ENCODE measurements at regions not wholly inside any gene's neighbourhood (a gene's known extent, or its start where the extent isn't known, plus 50 kb on each side); places are given as distances from the start of the nearest gene placed in this dataset.

DNA sequence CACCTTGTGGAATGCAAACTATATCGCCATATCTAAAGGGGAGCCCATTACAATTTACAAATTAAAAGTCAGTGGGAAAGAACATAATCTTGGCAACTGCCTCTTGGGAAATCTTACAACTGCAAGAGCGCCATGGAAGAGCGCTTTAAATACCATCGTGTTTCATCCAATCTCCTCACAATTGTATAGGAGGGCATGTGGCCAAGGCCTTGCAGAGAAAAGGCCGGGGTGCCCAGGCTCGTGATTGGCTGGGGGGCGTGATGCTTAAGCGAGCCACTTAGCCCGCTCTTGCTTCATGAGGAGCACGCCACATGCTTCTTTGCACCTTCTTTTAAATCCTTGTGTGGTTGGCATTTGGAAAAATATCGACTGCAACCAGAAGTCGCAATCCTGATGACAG, 69.8 kb upstream of the NFIB start:
- H3K4me3 ChIP-seq (ENCODE audit: low read length in 2 of 2): no peak overlapping the region
- H3K4me2 ChIP-seq (ENCODE audit: insufficient read depth, low read length, poor library complexity, severe bottlenecking): no peak overlapping the region
- WGBS, 2 donors (ENCODE audit: extremely low coverage in 2 of 2, insufficient read length in 2 of 2, insufficient replicate concordance in 1 of 2): no CpG with 5 or more reads among the region's 12 CpGs
- DNase-seq (ENCODE audit: low spot score): no peak
- no peaks in the 10 kb centered on the region for H3K4me1 ChIP-seq (ENCODE audit: control insufficient read depth in 2 of 2, insufficient read depth in 1 of 2, low read depth in 1 of 2, low read length in 2 of 2)
- H3K18ac ChIP-seq (ENCODE audit: low read length): no peak overlapping the region
- no peak overlapping the region for H3K27ac ChIP-seq (replicated peaks; ENCODE audit: low read length)
- no peak overlapping the region for H3K9ac ChIP-seq (ENCODE audit: low read depth, low read length, poor library complexity)
- no peak overlapping the region for H2BK5ac ChIP-seq (ENCODE audit: low read length)
- H2BK15ac ChIP-seq (ENCODE audit: low read length): no peak overlapping the region
- no peak overlapping the region for H3K4ac ChIP-seq (ENCODE audit: low read length)
- H2AK5ac ChIP-seq (ENCODE audit: low read depth, low read length): no peak overlapping the region
- H2AFZ ChIP-seq (ENCODE audit: low read length): no peak overlapping the region
- no peak overlapping the region for H4K91ac ChIP-seq (ENCODE audit: low read depth, low read length, poor library complexity)
- no peaks in the 10 kb centered on the region for H3K9me3 ChIP-seq (replicated peaks in 1 of 2; ENCODE audit: control insufficient read depth in 2 of 2, insufficient read depth in 1 of 2, low read depth in 1 of 2, low read length in 2 of 2)
- no peak overlapping the region for H2BK12ac ChIP-seq (ENCODE audit: low read length)
- H2BK120ac ChIP-seq (ENCODE audit: low read depth, low read length): no peak overlapping the region
- H4K8ac ChIP-seq (ENCODE audit: low read depth, low read length): no peak overlapping the region
- no peaks in the 10 kb centered on the region for H3K27me3 ChIP-seq (ENCODE audit: control insufficient read depth in 3 of 3, insufficient read depth in 3 of 3, low read depth in 1 of 3, low read length in 3 of 3)
- no peaks in the 10 kb centered on the region for H3K36me3 ChIP-seq (replicated peaks in 1 of 2; ENCODE audit: control insufficient read depth in 2 of 2, insufficient read depth in 2 of 2, low read length in 2 of 2)
- no peak overlapping the region for H3K23ac ChIP-seq (ENCODE audit: low read depth, low read length, poor library complexity)
- H3K14ac ChIP-seq (ENCODE audit: low read length): no peak overlapping the region
- no peaks in the 10 kb centered on the region for H3K79me1 ChIP-seq (ENCODE audit: low read depth, low read length)

DNA sequence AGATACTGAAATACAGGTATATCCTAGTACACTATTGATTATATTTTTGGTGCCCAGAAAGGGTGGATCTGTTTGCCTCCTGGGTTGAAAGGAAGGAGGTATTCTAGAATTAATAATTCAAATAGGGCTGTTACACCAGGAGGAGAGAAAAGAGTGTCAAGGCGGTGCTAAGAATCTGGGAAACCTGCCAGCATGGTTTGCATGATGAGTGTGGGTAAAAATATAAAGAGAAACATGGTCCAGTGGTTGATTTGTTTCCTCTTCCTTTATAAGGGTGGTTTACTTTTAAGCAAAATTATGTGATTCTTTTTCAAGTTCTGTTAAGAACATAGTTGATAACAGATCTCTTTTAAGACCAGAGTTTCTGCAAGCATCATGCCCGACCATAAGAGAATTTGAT, 69.4 kb upstream of the NFIB start:
- H3K27ac ChIP-seq (replicated peaks; ENCODE audit: low read length): no peak overlapping the region
- no peak overlapping the region for H3K18ac ChIP-seq (ENCODE audit: low read length)
- H3K9me3 ChIP-seq (replicated peaks in 1 of 2; ENCODE audit: control insufficient read depth in 2 of 2, insufficient read depth in 1 of 2, low read depth in 1 of 2, low read length in 2 of 2): no peaks in the 10 kb centered on the region
- no peak overlapping the region for H2BK5ac ChIP-seq (ENCODE audit: low read length)
- no peak for DNase-seq (ENCODE audit: low spot score)
- H3K4ac ChIP-seq (ENCODE audit: low read length): no peak overlapping the region
- no peak overlapping the region for H4K91ac ChIP-seq (ENCODE audit: low read depth, low read length, poor library complexity)
- H2AK5ac ChIP-seq (ENCODE audit: low read depth, low read length): no peak overlapping the region
- H3K27me3 ChIP-seq (ENCODE audit: control insufficient read depth in 3 of 3, insufficient read depth in 3 of 3, low read depth in 1 of 3, low read length in 3 of 3): no peaks in the 10 kb centered on the region
- H3K14ac ChIP-seq (ENCODE audit: low read length): no peak overlapping the region
- no peak overlapping the region for H4K8ac ChIP-seq (ENCODE audit: low read depth, low read length)
- no peaks in the 10 kb centered on the region for H3K79me1 ChIP-seq (ENCODE audit: low read depth, low read length)
- H3K9ac ChIP-seq (ENCODE audit: low read depth, low read length, poor library complexity): no peak overlapping the region
- H3K4me2 ChIP-seq (ENCODE audit: insufficient read depth, low read length, poor library complexity, severe bottlenecking): no peak overlapping the region
- H3K23ac ChIP-seq (ENCODE audit: low read depth, low read length, poor library complexity): no peak overlapping the region
- H3K4me3 ChIP-seq (ENCODE audit: low read length in 2 of 2): no peak overlapping the region
- H2BK15ac ChIP-seq (ENCODE audit: low read length): no peak overlapping the region
- WGBS, 2 donors (ENCODE audit: extremely low coverage in 2 of 2, insufficient read length in 2 of 2, insufficient replicate concordance in 1 of 2): no CpG with 5 or more reads among the region's 2 CpGs
- H2BK120ac ChIP-seq (ENCODE audit: low read depth, low read length): no peak overlapping the region
- H2AFZ ChIP-seq (ENCODE audit: low read length): no peak overlapping the region
- no peaks in the 10 kb centered on the region for H3K36me3 ChIP-seq (replicated peaks in 1 of 2; ENCODE audit: control insufficient read depth in 2 of 2, insufficient read depth in 2 of 2, low read length in 2 of 2)
- H3K4me1 ChIP-seq (ENCODE audit: control insufficient read depth in 2 of 2, insufficient read depth in 1 of 2, low read depth in 1 of 2, low read length in 2 of 2): no peaks in the 10 kb centered on the region
- H2BK12ac ChIP-seq (ENCODE audit: low read length): no peak overlapping the region

DNA sequence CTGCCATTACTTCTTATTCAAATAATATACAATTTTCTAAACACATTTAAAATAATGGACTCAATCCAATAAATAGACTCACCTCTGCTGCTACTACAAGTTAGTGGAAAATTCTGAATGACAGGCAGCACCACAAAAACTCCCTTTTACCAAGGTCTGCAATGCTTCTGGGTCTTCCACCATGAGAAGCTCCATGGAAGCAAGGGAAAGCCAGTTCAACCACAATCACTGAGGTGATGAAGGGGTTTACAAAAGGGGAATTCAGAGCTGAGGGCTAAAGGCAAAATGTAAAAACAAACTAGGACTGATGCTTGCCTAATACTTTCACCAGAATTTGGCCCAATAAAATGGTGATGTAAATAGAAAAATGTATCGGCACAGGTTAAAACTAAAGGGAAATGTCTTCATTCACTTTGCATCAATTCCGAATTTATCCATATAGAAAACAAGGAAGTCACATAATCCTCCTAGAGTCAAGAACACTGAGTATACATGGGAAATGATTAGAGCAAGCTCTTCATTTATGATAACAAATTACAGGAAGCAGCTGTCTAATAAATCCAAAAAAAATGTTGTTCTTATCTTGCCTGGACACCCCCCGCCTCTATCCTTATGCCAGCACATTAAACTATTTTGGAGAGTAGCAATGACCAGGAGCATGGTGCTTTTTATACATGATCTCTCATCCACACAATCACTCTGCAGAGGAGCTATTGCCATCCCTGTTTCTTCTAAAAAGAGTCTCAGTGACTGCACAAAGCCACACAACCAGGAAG, 66.3 kb upstream of the NFIB start:
- Histone ChIP-seq H2BK120ac (ENCODE audit: low read depth, low read length) (no peak overlapping the region), H3K23ac (ENCODE audit: low read depth, low read length, poor library complexity) (no peak overlapping the region), H3K4me1 (ENCODE audit: control insufficient read depth in 2 of 2, insufficient read depth in 1 of 2, low read depth in 1 of 2, low read length in 2 of 2) (no peaks in the 10 kb centered on the region), H3K9me3 (replicated peaks in 1 of 2; ENCODE audit: control insufficient read depth in 2 of 2, insufficient read depth in 1 of 2, low read depth in 1 of 2, low read length in 2 of 2) (no peaks in the 10 kb centered on the region), H3K4me3 (ENCODE audit: low read length in 2 of 2) (no peak overlapping the region), H2BK5ac (ENCODE audit: low read length) (no peak overlapping the region), H3K4me2 (ENCODE audit: insufficient read depth, low read length, poor library complexity, severe bottlenecking) (no peak overlapping the region), H2BK12ac (ENCODE audit: low read length) (no peak overlapping the region), H2BK15ac (ENCODE audit: low read length) (no peak overlapping the region), H3K14ac (ENCODE audit: low read length) (no peak overlapping the region), H3K4ac (ENCODE audit: low read length) (no peak overlapping the region), H3K18ac (ENCODE audit: low read length) (no peak overlapping the region), H4K91ac (ENCODE audit: low read depth, low read length, poor library complexity) (no peak overlapping the region), H3K9ac (ENCODE audit: low read depth, low read length, poor library complexity) (no peak overlapping the region), H3K36me3 (replicated peaks in 1 of 2; ENCODE audit: control insufficient read depth in 2 of 2, insufficient read depth in 2 of 2, low read length in 2 of 2) (no peaks in the 10 kb centered on the region), H3K27me3 (ENCODE audit: control insufficient read depth in 3 of 3, insufficient read depth in 3 of 3, low read depth in 1 of 3, low read length in 3 of 3) (no peaks in the 10 kb centered on the region), H4K8ac (ENCODE audit: low read depth, low read length) (no peak overlapping the region), H2AFZ (ENCODE audit: low read length) (no peak overlapping the region), H3K27ac (replicated peaks; ENCODE audit: low read length) (no peak overlapping the region), H3K79me1 (ENCODE audit: low read depth, low read length) (no peaks in the 10 kb centered on the region), H2AK5ac (ENCODE audit: low read depth, low read length) (no peak overlapping the region)
- no peak for DNase-seq (ENCODE audit: low spot score)
- WGBS, 2 donors (ENCODE audit: extremely low coverage in 2 of 2, insufficient read length in 2 of 2, insufficient replicate concordance in 1 of 2): no CpG with 5 or more reads among the region's 3 CpGs

DNA sequence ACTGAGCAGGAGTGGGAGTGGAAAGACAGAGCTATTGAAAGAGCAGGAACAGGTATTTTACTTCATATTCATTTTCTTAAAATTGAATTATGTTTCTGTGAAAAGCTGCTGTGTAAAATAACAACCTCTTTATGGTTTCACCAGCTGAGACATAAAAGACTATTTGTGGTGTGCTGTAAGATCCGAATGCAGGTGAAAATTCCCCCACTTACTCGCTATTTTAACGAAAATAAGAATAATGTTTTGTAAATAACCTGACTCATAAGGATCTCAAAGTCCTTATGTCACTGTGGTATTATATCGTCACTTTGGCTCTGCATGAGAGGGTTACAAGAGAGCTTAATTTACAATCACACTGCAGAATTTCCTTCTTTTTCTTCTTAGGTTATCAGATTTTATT, 65.3 kb upstream of the NFIB start:
- Histone ChIP-seq H3K27me3 (ENCODE audit: control insufficient read depth in 3 of 3, insufficient read depth in 3 of 3, low read depth in 1 of 3, low read length in 3 of 3) (no peaks in the 10 kb centered on the region), H2AK5ac (ENCODE audit: low read depth, low read length) (no peak overlapping the region), H2BK12ac (ENCODE audit: low read length) (no peak overlapping the region), H3K4me3 (ENCODE audit: low read length in 2 of 2) (no peak overlapping the region), H4K8ac (ENCODE audit: low read depth, low read length) (no peak overlapping the region), H2AFZ (ENCODE audit: low read length) (no peak overlapping the region), H4K91ac (ENCODE audit: low read depth, low read length, poor library complexity) (no peak overlapping the region), H2BK5ac (ENCODE audit: low read length) (no peak overlapping the region), H2BK120ac (ENCODE audit: low read depth, low read length) (no peak overlapping the region), H3K27ac (replicated peaks; ENCODE audit: low read length) (no peak overlapping the region), H3K14ac (ENCODE audit: low read length) (no peak overlapping the region), H3K4ac (ENCODE audit: low read length) (no peak overlapping the region), H3K4me2 (ENCODE audit: insufficient read depth, low read length, poor library complexity, severe bottlenecking) (no peak overlapping the region), H3K18ac (ENCODE audit: low read length) (no peak overlapping the region), H3K36me3 (replicated peaks in 1 of 2; ENCODE audit: control insufficient read depth in 2 of 2, insufficient read depth in 2 of 2, low read length in 2 of 2) (no peaks in the 10 kb centered on the region), H3K9me3 (replicated peaks in 1 of 2; ENCODE audit: control insufficient read depth in 2 of 2, insufficient read depth in 1 of 2, low read depth in 1 of 2, low read length in 2 of 2) (no peaks in the 10 kb centered on the region), H2BK15ac (ENCODE audit: low read length) (no peak overlapping the region), H3K23ac (ENCODE audit: low read depth, low read length, poor library complexity) (no peak overlapping the region), H3K79me1 (ENCODE audit: low read depth, low read length) (no peaks in the 10 kb centered on the region), H3K9ac (ENCODE audit: low read depth, low read length, poor library complexity) (no peak overlapping the region), H3K4me1 (ENCODE audit: control insufficient read depth in 2 of 2, insufficient read depth in 1 of 2, low read depth in 1 of 2, low read length in 2 of 2) (no peaks in the 10 kb centered on the region)
- WGBS, 2 donors (ENCODE audit: extremely low coverage in 2 of 2, insufficient read length in 2 of 2, insufficient replicate concordance in 1 of 2): no CpG with 5 or more reads among the region's 4 CpGs
- no peak for DNase-seq (ENCODE audit: low spot score)
